ENCODE measurements at regions not wholly inside any gene's neighbourhood (a gene's known extent, or its start where the extent isn't known, plus 50 kb on each side); places are given as distances from the start of the nearest gene placed in this dataset.

DNA sequence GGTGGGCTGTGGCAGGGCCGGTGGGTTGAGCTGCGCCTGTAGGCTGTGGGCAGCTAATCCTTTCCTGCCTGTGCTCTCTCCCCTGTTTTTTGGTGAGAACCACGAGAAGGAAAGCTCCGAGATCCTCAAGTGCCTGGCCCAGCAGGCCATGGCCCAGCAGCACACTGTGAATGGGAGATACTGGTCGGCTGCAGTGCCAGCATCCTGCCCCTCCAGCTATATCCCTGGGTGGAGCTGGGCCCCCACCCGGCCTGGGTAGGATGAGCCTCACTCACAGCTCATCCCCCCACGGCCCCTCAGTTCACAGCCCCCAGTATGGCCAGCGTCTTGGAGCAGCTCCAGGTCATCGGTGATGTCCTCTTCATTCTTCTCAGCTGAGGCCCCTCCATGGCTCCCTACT lies 164.4 kb upstream of the ZNF267 start (continued):
- no peak for TF ChIP-seq CTCF (IDR thresholded peaks at IDR 0.05; ENCODE audit: control extremely low read depth in 1 of 3, insufficient read depth in 1 of 3, low read depth in 1 of 3, low read length in 3 of 3)
- no peak for TF ChIP-seq CBX8 (IDR thresholded peaks at IDR 0.05; ENCODE audit: borderline replicate concordance, low read depth, low read length)
